ENCODE measurements at regions not wholly inside any gene's neighbourhood (a gene's known extent, or its start where the extent isn't known, plus 50 kb on each side); places are given as distances from the start of the nearest gene placed in this dataset.

- no peak overlapping the region for H3K4me3 ChIP-seq (ENCODE audit: low read depth, low read length)
Observed at GRCh38 chr1:157193702-157194391, 55.7 kb upstream of the ETV3 start.

GRCh38 chr1:157193219-157193618 is 55.0 kb upstream of the ETV3 start:
- DNase-seq (ENCODE audit: low read depth): no peak
- H3K4me3 ChIP-seq (ENCODE audit: low read depth, low read length): no peak overlapping the region
- TF ChIP-seq CTCF (conservative IDR thresholded peaks at IDR 0.05; ENCODE audit: low read depth, low read length): no peak

More at GRCh38 chr1:157193702-157194391, 55.7 kb upstream of the ETV3 start:
- peak; percentile 6 for DNase-seq (ENCODE audit: low read depth)
- peak; percentile 86 for TF ChIP-seq CTCF (conservative IDR thresholded peaks at IDR 0.05; ENCODE audit: low read depth, low read length)

- no peak overlapping the region for H3K4me3 ChIP-seq (ENCODE audit: low read depth, low read length)
- no peak for DNase-seq (ENCODE audit: low read depth)
- TF ChIP-seq CTCF (conservative IDR thresholded peaks at IDR 0.05; ENCODE audit: low read depth, low read length): no peak
Observed at GRCh38 chr1:157189986-157190982, 52.1 kb upstream of the ETV3 start.

GRCh38 chr1:157189096-157189495 is 50.9 kb upstream of the ETV3 start:
- no peak for DNase-seq (ENCODE audit: low read depth)
- TF ChIP-seq CTCF (conservative IDR thresholded peaks at IDR 0.05; ENCODE audit: low read depth, low read length): no peak
- no peak overlapping the region for H3K4me3 ChIP-seq (ENCODE audit: low read depth, low read length)
